ENCODE measurements at regions not wholly inside any gene's neighbourhood (a gene's known extent, or its start where the extent isn't known, plus 50 kb on each side); places are given as distances from the start of the nearest gene placed in this dataset.

DNA sequence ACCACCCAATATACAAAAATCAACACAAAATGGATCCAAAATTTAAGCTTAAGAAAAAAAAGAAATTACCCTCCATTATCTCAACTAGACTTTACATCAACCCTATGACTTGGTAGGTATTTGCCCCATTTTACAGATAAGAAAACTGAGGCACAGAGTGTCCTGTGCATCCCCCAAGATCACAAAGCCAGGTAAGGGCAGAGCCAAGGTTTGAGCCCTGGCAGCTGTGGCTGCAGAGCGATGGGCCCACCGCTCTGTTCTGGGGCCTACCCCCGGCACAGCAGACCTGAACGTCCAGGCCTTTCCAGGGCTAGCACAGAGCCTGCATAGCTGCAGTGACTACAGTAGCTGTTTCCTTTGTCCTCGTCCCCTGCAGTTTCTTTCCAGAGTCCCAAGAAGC, 417.6 kb downstream of the SOX9 start:
- intact Hi-C loops (cut with micrococcal nuclease) = no loop called here
- H3K27ac Mint-ChIP-seq (ENCODE audit: low read depth, unreplicated experiment) = no peak overlapping the region
- no peak for DNase-seq (ENCODE audit: unreplicated experiment)
- peaks cover 74% of the 10 kb centered on the region for H3K36me3 Mint-ChIP-seq (ENCODE audit: insufficient read depth, unreplicated experiment)
- H3K4me1 Mint-ChIP-seq (ENCODE audit: insufficient read depth, unreplicated experiment) = peaks cover 25% of the 10 kb centered on the region
- no peaks in the 10 kb centered on the region for H3K9me3 Mint-ChIP-seq (ENCODE audit: unreplicated experiment)
- ChIA-PET POLR2A (interaction anchor here (0.7 to 1.5 kb wide), 3 partner anchors 12 to 54 kb away, joined by 3 to 4 read pairs (median 3); no protein-coding TSS in a partner anchor), CTCF (interaction anchor here (0.7 to 3.2 kb wide), 6 partner anchors 9 to 1771 kb away, joined by 3 to 16 read pairs (median 7); no protein-coding TSS in a partner anchor)
- TF ChIP-seq, protein P1, sequence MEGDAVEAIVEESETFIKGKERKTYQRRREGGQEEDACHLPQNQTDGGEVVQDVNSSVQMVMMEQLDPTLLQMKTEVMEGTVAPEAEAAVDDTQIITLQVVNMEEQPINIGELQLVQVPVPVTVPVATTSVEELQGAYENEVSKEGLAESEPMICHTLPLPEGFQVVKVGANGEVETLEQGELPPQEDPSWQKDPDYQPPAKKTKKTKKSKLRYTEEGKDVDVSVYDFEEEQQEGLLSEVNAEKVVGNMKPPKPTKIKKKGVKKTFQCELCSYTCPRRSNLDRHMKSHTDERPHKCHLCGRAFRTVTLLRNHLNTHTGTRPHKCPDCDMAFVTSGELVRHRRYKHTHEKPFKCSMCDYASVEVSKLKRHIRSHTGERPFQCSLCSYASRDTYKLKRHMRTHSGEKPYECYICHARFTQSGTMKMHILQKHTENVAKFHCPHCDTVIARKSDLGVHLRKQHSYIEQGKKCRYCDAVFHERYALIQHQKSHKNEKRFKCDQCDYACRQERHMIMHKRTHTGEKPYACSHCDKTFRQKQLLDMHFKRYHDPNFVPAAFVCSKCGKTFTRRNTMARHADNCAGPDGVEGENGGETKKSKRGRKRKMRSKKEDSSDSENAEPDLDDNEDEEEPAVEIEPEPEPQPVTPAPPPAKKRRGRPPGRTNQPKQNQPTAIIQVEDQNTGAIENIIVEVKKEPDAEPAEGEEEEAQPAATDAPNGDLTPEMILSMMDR (IDR thresholded peaks at IDR 0.05; ENCODE audit: unreplicated experiment) = no peak
- no TSS peak for BruUV-seq (replicated peaks)
- no peaks in the 10 kb centered on the region for H3K27me3 Mint-ChIP-seq (ENCODE audit: insufficient read depth, unreplicated experiment)
- no peak overlapping the region for H3K4me3 Mint-ChIP-seq (ENCODE audit: unreplicated experiment)

DNA sequence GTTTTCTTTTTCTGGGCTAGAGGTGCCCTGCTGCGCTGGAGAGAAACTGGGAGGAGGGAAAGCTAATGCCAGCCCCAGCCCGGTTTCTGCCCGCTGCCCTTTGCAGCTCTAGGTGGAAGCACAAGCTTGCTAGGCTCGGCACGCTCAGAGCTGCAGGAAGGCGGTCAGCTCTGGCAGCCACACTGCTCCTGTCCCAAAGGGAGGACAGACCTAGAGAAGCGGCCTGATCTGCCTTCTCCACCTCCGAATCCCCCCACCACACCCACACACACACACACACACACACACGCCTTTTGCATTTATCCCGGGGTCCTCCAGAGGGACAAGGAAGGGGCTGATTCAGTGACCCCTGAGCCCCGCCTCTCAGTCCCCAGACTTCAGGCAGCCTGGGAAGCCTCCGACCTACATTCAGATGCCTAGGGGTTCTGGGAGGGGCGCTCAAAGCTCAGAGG, 418.1 kb downstream of the SOX9 start:
- no peaks in the 10 kb centered on the region for H3K27me3 Mint-ChIP-seq (ENCODE audit: insufficient read depth, unreplicated experiment)
- peaks cover 77% of the 10 kb centered on the region for H3K36me3 Mint-ChIP-seq (ENCODE audit: insufficient read depth, unreplicated experiment)
- POLR2A ChIA-PET = interaction anchor here (1.1 to 1.5 kb wide), 3 partner anchors 31 to 87 kb away, joined by 3 to 4 read pairs (median 3); no protein-coding TSS in a partner anchor
- intact Hi-C loops (cut with micrococcal nuclease) = no loop called here
- TF ChIP-seq, protein P1 (IDR thresholded peaks at IDR 0.05; ENCODE audit: unreplicated experiment) = no peak
- BruUV-seq (replicated peaks) = no TSS peak
- DNase-seq (ENCODE audit: unreplicated experiment) = no peak
- no peak overlapping the region for H3K27ac Mint-ChIP-seq (ENCODE audit: low read depth, unreplicated experiment)
- H3K9me3 Mint-ChIP-seq (ENCODE audit: unreplicated experiment) = no peaks in the 10 kb centered on the region
- no peak overlapping the region for H3K4me3 Mint-ChIP-seq (ENCODE audit: unreplicated experiment)
- CTCF ChIA-PET = interaction anchor here (0.7 to 3.2 kb wide), 14 partner anchors 10 to 1771 kb away, joined by 3 to 16 read pairs (median 4); no protein-coding TSS in a partner anchor
- peaks cover 25% of the 10 kb centered on the region for H3K4me1 Mint-ChIP-seq (ENCODE audit: insufficient read depth, unreplicated experiment)

DNA sequence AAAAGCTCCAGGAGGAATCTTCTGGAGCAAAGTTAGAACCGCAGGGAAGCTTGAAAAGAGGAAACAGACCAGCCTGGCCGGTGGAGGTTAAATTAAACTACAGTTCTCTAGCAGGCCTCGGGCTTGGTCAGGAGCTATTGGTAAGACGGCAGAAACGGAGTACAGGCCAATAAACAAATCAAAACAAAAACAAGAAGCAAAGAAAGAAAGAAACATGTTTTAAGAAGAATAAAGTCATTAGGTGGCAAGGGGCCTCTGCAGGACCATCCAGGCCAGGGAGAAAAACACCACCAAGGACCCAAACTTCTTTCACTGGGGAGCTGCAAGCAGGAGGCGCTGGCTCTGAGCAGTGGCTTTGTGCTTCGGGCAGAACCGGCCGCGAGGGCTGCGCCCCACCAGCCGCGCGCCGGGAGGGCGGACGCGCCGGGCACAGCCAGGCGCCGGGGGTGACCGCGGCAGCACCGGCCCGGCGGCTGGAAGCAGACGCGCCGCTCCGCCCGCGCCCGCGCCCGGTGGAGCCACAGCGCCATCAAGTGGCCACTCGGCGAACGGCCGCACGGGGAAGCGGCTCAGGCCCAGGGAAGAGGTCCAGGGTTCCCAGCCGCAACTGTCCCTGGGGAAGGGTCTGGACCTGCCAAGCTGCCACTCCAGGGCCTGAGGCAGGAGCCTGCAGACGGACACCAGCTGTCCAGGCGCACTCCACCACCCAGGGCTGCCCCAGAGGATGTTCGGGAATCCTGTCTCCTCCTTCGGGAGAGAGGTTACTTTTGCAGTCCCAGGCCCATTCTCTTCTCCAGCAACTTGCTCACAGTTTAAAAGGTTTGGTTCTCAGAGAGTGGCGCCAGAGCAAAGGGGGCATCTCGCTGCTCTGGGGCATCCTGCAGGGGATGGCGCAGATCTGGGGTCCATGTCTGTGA, 419.4 kb downstream of the SOX9 start:
- ChIA-PET POLR2A (interaction anchor here (0.6 to 1.2 kb wide), 4 partner anchors 418 to 1773 kb away, joined by 3 to 5 read pairs (median 3); partner anchors contain the start of gene SOX9), CTCF (interaction anchor here (0.5 to 3.2 kb wide), 33 partner anchors 11 to 1774 kb away, joined by 3 to 16 read pairs (median 3); no protein-coding TSS in a partner anchor)
- no TSS peak for BruUV-seq (replicated peaks)
- no peaks in the 10 kb centered on the region for H3K9me3 Mint-ChIP-seq (ENCODE audit: unreplicated experiment)
- intact Hi-C loops (cut with micrococcal nuclease) = loop anchor here (1.0 to 10.0 kb wide), 7 partner anchors 420 to 1773 kb away; no protein-coding TSS in a partner anchor
- H3K4me1 Mint-ChIP-seq (ENCODE audit: insufficient read depth, unreplicated experiment) = peaks cover 25% of the 10 kb centered on the region
- peak; percentile 59 for DNase-seq (ENCODE audit: unreplicated experiment)
- TF ChIP-seq, protein P1 (IDR thresholded peaks at IDR 0.05; ENCODE audit: unreplicated experiment) = peak; percentile 96
- peaks cover 68% of the 10 kb centered on the region for H3K36me3 Mint-ChIP-seq (ENCODE audit: insufficient read depth, unreplicated experiment)
- H3K27ac Mint-ChIP-seq (ENCODE audit: low read depth, unreplicated experiment) = no peak overlapping the region
- H3K4me3 Mint-ChIP-seq (ENCODE audit: unreplicated experiment) = peak overlapping the region; percentile 66
- H3K27me3 Mint-ChIP-seq (ENCODE audit: insufficient read depth, unreplicated experiment) = no peaks in the 10 kb centered on the region

DNA sequence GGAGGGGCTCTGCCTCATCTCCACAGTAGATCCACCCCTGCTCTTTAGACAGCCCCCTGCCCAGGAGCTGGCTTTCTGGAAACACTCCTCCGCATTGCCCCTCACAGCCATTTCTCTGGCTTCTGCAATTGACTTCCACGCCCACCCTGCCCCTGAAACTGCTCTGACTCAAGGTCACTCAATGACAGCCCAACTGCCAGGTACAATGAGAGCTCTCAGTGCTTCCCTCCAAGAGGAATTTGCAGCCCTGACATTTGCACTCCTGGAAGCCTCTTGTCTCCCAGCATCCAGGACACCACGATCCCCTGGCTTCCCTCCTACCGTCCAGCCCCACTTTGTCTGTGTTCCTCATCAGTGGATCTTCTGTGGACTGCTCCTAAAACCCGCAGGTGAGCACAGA, 421.5 kb downstream of the SOX9 start:
- ChIA-PET CTCF (no interaction called here), POLR2A (no interaction called here)
- TF ChIP-seq, protein P1 (IDR thresholded peaks at IDR 0.05; ENCODE audit: unreplicated experiment) = no peak
- H3K27me3 Mint-ChIP-seq (ENCODE audit: insufficient read depth, unreplicated experiment) = no peaks in the 10 kb centered on the region
- BruUV-seq (replicated peaks) = no TSS peak
- no peak for DNase-seq (ENCODE audit: unreplicated experiment)
- no peak overlapping the region for H3K27ac Mint-ChIP-seq (ENCODE audit: low read depth, unreplicated experiment)
- H3K4me3 Mint-ChIP-seq (ENCODE audit: unreplicated experiment) = no peak overlapping the region
- peaks cover 21% of the 10 kb centered on the region for H3K4me1 Mint-ChIP-seq (ENCODE audit: insufficient read depth, unreplicated experiment)
- intact Hi-C loops (cut with micrococcal nuclease) = loop anchor here (10.0 kb wide), 2 partner anchors 568 to 1458 kb away; no protein-coding TSS in a partner anchor
- no peaks in the 10 kb centered on the region for H3K9me3 Mint-ChIP-seq (ENCODE audit: unreplicated experiment)
- H3K36me3 Mint-ChIP-seq (ENCODE audit: insufficient read depth, unreplicated experiment) = peaks cover 68% of the 10 kb centered on the region
